Adipocyte (in vitro differentiated cells): ENCODE measurements at regions not wholly inside any gene's neighbourhood (a gene's known extent, or its start where the extent isn't known, plus 50 kb on each side); places are given as distances from the start of the nearest gene placed in this dataset.

Experiments used
- DNase-seq: peaks from one replicate; pipeline ENCODE4 v3.0.0-alpha.2; 2015; ENCODE audit warnings: low read depth
- H3K27me3 ChIP-seq: replicated peaks from 2 replicates; pipeline ENCODE4 v1.7.0; 2013; ENCODE audit warnings: mild to moderate bottlenecking, low read length, moderate library complexity; ENCODE audit not compliant: control insufficient read depth, insufficient read depth
- H3K36me3 ChIP-seq: 2 replicates; pipeline ENCODE4 v1.7.0; 2013; ENCODE audit warnings: low read length, mild to moderate bottlenecking, moderate library complexity; ENCODE audit not compliant: control insufficient read depth, insufficient read depth, severe bottlenecking
- H3K4me1 ChIP-seq: 2 replicates; pipeline ENCODE4 v1.7.0; 2013; ENCODE audit warnings: mild to moderate bottlenecking, low read length, moderate library complexity; ENCODE audit not compliant: control insufficient read depth, insufficient read depth
- H3K4me3 ChIP-seq: 2 replicates; pipeline ENCODE4 v1.7.0; 2013; ENCODE audit warnings: mild to moderate bottlenecking, low read length, moderate library complexity
- H3K9ac ChIP-seq: 2 replicates; pipeline ENCODE4 v1.7.0; 2013; ENCODE audit warnings: mild to moderate bottlenecking, low read length, moderate library complexity
- H3K9me3 ChIP-seq: 2 replicates; pipeline ENCODE4 v1.7.0; 2013; ENCODE audit warnings: mild to moderate bottlenecking, low read length, moderate library complexity; ENCODE audit not compliant: control insufficient read depth

- Histone ChIP-seq H3K36me3 (no peaks in the 10 kb centered on the region), H3K4me3 (no peak overlapping the region), H3K9me3 (peaks cover 6% of the 10 kb centered on the region), H3K27me3 (peaks cover 3% of the 10 kb centered on the region), H3K9ac (no peak overlapping the region), H3K4me1 (no peaks in the 10 kb centered on the region)
- no peak for DNase-seq
These were observed 149.3 kb upstream of the CYSLTR1 start for GRCh38 chrX:78476701-78477100.

- no peaks in the 10 kb centered on the region for H3K36me3 ChIP-seq
- no peak for DNase-seq
- no peaks in the 10 kb centered on the region for H3K4me1 ChIP-seq
- no peak overlapping the region for H3K9ac ChIP-seq
- peaks cover 29% of the 10 kb centered on the region for H3K9me3 ChIP-seq
- no peaks in the 10 kb centered on the region for H3K27me3 ChIP-seq
- no peak overlapping the region for H3K4me3 ChIP-seq
These were observed 129.5 kb upstream of the CYSLTR1 start for GRCh38 chrX:78456909-78457308.

- H3K9me3 ChIP-seq, result peaks cover 22% of the 10 kb centered on the region
- H3K4me1 ChIP-seq, result no peaks in the 10 kb centered on the region
- no peak overlapping the region for H3K4me3 ChIP-seq
- no peak overlapping the region for H3K9ac ChIP-seq
- no peaks in the 10 kb centered on the region for H3K36me3 ChIP-seq
- no peaks in the 10 kb centered on the region for H3K27me3 ChIP-seq
- DNase-seq, result no peak
These were observed 128.5 kb upstream of the CYSLTR1 start for GRCh38 chrX:78455901-78456300.

GRCh38 chrX:78452356-78452755 is 124.9 kb upstream of the CYSLTR1 start:
- no peak for DNase-seq
- H3K9ac ChIP-seq, result no peak overlapping the region

GRCh38 chrX:78437621-78438020 is 110.2 kb upstream of the CYSLTR1 start:
- H3K9me3 ChIP-seq, result peaks cover 10% of the 10 kb centered on the region
- no peak for DNase-seq
- no peak overlapping the region for H3K4me3 ChIP-seq
- no peaks in the 10 kb centered on the region for H3K27me3 ChIP-seq
- no peaks in the 10 kb centered on the region for H3K4me1 ChIP-seq
- H3K36me3 ChIP-seq, result no peaks in the 10 kb centered on the region
- H3K9ac ChIP-seq, result no peak overlapping the region

More at GRCh38 chrX:78452356-78452755, 124.9 kb upstream of the CYSLTR1 start:
- no peaks in the 10 kb centered on the region for H3K4me1 ChIP-seq
- H3K36me3 ChIP-seq, result no peaks in the 10 kb centered on the region
- no peaks in the 10 kb centered on the region for H3K27me3 ChIP-seq
- no peak overlapping the region for H3K4me3 ChIP-seq
- H3K9me3 ChIP-seq, result peaks cover 9% of the 10 kb centered on the region

- Histone ChIP-seq H3K27me3 (no peaks in the 10 kb centered on the region), H3K9ac (no peak overlapping the region), H3K4me3 (no peak overlapping the region), H3K36me3 (no peaks in the 10 kb centered on the region), H3K9me3 (peaks cover 3% of the 10 kb centered on the region), H3K4me1 (no peaks in the 10 kb centered on the region)
- DNase-seq, result no peak
These were observed 101.8 kb upstream of the CYSLTR1 start for GRCh38 chrX:78429172-78429571.

- peaks cover 18% of the 10 kb centered on the region for H3K9me3 ChIP-seq
- H3K9ac ChIP-seq, result no peak overlapping the region
- H3K27me3 ChIP-seq, result peaks cover 2% of the 10 kb centered on the region
- no peaks in the 10 kb centered on the region for H3K4me1 ChIP-seq
- no peaks in the 10 kb centered on the region for H3K36me3 ChIP-seq
- no peak overlapping the region for H3K4me3 ChIP-seq
- no peak for DNase-seq
These were observed 61.3 kb upstream of the CYSLTR1 start for GRCh38 chrX:78388663-78389062.

- no peak for DNase-seq
- Histone ChIP-seq H3K36me3 (no peaks in the 10 kb centered on the region), H3K9me3 (peaks cover 18% of the 10 kb centered on the region), H3K4me3 (no peak overlapping the region), H3K9ac (no peak overlapping the region), H3K27me3 (peaks cover 2% of the 10 kb centered on the region), H3K4me1 (no peaks in the 10 kb centered on the region)
These were observed 60.0 kb upstream of the CYSLTR1 start for GRCh38 chrX:78387364-78387763.

GRCh38 chrX:78384486-78384885 is 57.1 kb upstream of the CYSLTR1 start:
- H3K27me3 ChIP-seq, result peaks cover 2% of the 10 kb centered on the region
- H3K36me3 ChIP-seq, result no peaks in the 10 kb centered on the region
- no peak overlapping the region for H3K4me3 ChIP-seq
- H3K9ac ChIP-seq, result no peak overlapping the region
- DNase-seq, result no peak
- peaks cover under 1% of the 10 kb centered on the region for H3K4me1 ChIP-seq
- peaks cover 24% of the 10 kb centered on the region for H3K9me3 ChIP-seq

- H3K4me1 ChIP-seq, result peaks cover 4% of the 10 kb centered on the region
- H3K4me3 ChIP-seq, result no peak overlapping the region
- no peak for DNase-seq
- no peak overlapping the region for H3K9ac ChIP-seq
- peaks cover 19% of the 10 kb centered on the region for H3K9me3 ChIP-seq
- H3K27me3 ChIP-seq, result peaks cover 2% of the 10 kb centered on the region
- no peaks in the 10 kb centered on the region for H3K36me3 ChIP-seq
These were observed 56.2 kb upstream of the CYSLTR1 start for GRCh38 chrX:78383594-78383993.

- Histone ChIP-seq H3K9me3 (peaks cover 10% of the 10 kb centered on the region), H3K4me3 (no peak overlapping the region), H3K27me3 (no peaks in the 10 kb centered on the region), H3K4me1 (peaks cover 8% of the 10 kb centered on the region), H3K9ac (no peak overlapping the region), H3K36me3 (no peaks in the 10 kb centered on the region)
- DNase-seq, result no peak
These were observed 51.2 kb upstream of the CYSLTR1 start for GRCh38 chrX:78378476-78379115.
